Medulla oblongata (tissue), 1 donor: ENCODE measurements at regions not wholly inside any gene's neighbourhood (a gene's known extent, or its start where the extent isn't known, plus 50 kb on each side); places are given as distances from the start of the nearest gene placed in this dataset.
A peak's percentile ranks its signal among the peaks of the same experiment; 100 is the strongest.

ENCODE experiments used
- DNase-seq: peaks from one replicate; pipeline ENCODE4 v3.0.0-alpha.2; 2015; ENCODE audit errors: extremely low spot score

DNA sequence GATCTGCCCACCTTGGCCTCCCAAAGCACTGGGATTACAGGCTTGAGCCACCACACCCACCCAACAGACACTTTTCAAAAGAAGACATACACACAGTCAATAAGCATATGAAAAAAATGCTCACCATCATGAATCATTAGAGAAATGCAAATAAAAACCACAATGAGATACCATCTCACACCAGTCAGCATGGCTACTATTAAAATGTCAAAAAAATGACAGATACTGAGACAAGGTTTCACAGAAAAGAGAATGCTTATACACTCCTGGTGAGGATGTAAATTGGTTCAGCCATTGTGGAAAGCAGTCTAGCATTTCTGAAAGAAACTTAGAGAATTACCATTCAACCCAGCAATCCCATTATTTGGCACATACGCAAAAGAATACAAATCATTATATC, 1947.2 kb downstream of the SUCLG1 start:
- no peak for DNase-seq

DNA sequence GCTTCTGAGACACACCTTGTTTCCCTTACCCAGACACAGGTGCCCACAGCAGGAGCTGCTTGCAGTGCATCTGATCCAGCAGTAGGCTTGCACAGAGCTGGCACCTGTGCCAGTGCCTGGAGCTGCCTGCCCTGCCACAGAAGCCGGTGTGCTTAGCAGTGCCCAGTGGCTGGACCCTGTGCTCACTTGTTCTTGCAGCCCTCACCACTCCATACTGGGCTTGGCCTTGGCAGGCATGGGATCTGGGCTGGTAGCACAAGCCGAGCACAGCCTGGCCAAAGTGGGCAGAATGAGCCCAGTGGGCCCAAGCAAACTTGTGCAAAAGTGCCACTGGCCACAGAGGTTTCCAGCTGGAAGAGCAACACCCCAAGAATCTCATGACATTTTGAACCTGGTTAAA, 1950.4 kb downstream of the SUCLG1 start:
- no peak for DNase-seq

DNA sequence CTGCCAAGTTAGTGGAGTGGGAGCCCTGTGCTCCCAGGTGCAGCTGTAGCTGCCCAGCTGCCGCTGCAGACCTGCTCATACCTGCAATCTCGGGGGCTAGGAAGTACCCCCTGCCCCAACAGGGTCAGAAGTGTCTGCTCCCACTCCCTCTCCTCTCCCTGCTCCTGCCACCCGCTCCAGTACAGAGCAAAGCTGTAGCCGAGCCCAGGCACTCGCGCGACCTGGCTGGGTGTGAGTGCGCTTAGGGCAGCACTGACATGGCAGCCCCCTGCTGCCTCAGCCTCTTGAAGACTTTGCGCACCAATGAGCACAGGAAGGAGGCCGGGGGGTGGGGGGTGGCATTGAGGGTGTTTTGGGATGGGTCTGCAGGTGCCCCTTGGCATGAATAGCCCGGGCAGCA, 1951.4 kb downstream of the SUCLG1 start:
- DNase-seq = no peak

DNA sequence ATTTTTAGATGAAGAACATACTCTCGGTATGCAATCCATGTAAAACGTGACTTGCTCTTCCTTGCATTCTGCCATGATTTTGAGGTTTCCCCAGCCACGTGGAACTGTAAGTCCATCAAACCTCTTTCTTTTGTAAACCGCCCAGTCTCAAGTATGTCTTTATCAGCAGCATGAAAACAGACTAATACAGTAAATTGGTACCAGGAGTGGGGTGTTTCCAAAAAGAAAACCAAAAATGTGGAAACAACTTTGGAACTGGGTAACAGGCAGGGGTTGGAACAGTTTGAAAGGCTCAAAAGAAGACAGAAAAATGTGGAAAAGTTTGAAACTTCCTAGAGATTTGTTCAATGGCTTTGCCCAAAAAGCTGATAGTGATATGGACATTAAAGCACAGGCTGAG, 1957.9 kb downstream of the SUCLG1 start:
- no peak for DNase-seq

DNA sequence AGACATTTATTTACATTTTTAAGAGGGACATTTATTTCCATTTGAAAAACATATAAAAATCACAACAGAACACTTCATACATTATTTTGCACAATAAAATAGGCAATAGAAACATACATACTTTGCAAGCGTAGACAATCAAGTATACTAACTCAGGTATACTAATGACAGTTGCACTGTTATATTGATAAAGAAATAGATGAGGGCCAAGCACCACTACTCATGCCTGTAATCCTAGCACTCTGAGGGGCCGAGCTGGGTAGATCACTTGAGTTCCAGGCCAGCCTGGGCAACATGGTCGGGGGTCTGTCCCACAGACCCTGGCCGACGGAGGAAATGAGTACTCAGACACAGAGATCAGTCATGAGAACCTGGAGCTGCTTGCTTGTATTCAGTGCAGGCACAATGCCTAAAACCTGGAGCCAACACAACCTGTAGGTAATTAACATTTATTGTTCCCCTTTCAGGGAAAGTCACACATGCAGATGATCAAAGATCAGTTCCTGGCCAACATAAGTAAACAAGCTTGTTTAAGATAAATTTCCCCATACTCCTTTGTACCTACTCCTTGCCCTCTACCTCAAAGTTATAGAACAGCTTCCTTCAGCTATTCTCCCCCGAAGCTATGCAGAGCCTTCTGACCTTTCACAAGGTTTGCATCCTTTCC, 1960.2 kb downstream of the SUCLG1 start:
- no peak for DNase-seq

DNA sequence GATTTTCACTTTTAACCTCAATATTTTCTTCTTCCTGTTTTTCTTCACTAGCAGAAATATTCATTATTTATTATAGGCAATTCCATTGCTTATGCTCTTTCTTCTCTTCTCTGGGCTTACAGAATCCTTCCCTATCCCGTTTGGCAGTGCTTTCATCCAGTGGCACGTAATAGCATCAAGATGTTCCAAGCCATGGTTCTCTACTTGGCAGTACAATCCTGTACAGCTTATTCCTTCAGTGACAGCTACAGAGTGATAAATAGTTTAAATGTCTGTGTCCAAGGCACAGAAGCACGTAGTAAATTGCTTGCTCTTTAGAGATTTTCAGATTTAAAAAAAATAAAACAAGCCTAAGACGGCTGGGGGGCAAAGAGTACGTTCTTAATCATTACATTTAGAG, 1964.3 kb downstream of the SUCLG1 start:
- no peak for DNase-seq

DNA sequence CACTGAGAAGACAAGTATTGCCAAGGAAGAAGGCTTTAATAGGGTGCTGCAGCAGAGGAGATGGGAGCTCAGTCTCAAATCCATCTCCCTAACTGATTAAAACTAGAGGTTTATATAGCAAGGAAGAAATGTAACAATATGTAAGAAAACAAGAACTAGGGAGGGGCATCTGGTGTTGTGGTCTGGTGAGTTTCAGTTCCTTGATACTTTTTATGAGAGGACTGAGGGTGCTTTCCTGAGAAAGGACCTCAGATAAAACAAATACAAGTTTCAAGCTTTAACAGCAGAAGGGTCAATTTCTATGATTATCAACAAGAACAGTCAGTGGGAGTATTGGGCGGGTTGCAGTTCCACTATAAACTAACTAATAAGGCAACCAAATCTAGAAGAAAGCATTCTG, 1967.5 kb downstream of the SUCLG1 start:
- no peak for DNase-seq

GRCh38 chr2:82487354-82487753, 1971.7 kb downstream of the SUCLG1 start:
- DNase-seq = no peak

- no peak for DNase-seq
Observed at GRCh38 chr2:82485701-82486100, 1973.4 kb downstream of the SUCLG1 start.

- DNase-seq = no peak
Observed at GRCh38 chr2:82481207-82481606, 1977.9 kb downstream of the SUCLG1 start.

DNA sequence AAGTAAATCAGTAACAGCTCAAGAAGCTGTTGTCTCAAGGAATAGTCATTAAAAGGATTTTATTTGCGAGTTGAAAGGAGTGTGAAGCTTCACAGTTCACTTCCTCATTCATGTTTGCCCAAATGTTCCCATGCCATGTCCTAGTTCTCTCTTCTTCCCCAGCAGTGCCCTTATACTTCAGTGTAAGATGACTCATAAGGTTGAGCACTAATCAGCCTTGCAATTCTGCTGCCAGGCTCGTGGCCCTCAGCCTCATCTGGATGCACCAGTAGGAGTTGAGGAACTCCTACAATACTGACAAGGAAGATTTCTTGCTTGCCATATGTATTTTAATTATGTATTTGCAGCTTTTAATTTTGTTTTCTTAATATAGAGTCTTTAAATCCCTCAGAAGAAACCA, 1980.4 kb downstream of the SUCLG1 start:
- no peak for DNase-seq

- DNase-seq = no peak
Observed at GRCh38 chr2:82476094-82476493, 1983.0 kb downstream of the SUCLG1 start.

- no peak for DNase-seq
Observed at GRCh38 chr2:82428251-82428650, 2030.8 kb downstream of the SUCLG1 start.

DNA sequence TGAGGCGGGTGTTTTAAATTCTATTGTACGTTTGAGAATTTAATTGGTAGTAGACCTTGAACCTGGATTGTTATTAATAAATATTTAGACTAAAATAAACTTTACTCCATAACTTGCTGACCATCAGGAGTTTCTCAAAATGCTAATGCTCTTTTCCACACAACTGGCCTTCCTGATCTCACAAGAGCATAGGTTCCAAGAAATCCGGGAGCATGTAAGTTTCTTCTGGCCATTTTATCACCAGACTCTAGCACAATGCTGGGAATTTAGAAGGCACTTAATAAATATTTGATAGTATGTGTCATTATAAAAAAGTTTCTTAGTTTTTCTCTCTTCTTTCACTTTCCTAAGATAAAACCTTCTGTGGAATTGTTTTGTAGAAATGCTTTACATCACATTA, 2047.1 kb downstream of the SUCLG1 start:
- no peak for DNase-seq

- DNase-seq = no peak
Observed at GRCh38 chr2:82411071-82411470, 2048.0 kb downstream of the SUCLG1 start.

- DNase-seq = no peak
Observed at GRCh38 chr2:82395531-82395930, 2063.5 kb downstream of the SUCLG1 start.

- peak; percentile 8 for DNase-seq
Observed at GRCh38 chr2:82391386-82391785, 2067.7 kb downstream of the SUCLG1 start.

DNA sequence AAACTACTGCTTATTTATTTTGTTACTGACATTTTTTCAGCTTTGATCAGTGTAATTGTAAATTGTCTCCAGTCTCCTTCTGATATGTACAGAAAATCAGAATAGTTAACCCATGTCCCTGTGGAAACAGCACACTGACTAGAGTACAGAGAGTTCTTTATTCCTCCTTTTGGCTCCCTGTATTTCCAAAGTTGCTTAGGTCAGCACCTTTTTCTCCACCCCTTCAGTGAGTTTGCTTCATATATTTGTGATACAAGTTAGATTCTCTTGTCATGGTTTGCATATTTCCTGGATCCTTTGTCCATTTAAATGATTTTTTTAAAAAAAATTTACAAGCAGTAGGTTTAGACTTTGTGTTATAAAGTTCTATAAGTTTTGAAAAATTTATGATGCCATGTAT, 2051.1 kb upstream of the LRRTM1 start:
- no peak for DNase-seq

DNA sequence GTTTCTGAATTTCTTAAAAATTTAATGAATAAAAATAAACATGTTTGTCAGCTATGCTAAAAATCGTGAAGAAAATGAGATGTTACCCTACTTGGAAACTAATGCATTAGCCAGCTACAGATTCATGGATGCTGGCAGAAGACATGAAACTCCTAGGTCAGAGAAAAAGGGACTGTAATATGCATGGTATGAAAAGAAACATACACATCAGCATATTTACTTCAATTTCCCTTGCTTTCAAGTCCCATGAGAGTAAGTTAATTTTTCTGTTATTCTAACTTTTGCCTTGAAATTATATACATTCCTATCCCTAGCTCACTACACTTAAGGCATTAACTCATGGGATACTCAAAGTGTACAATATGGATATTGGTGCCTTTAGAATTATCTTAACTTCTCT, 2041.4 kb upstream of the LRRTM1 start:
- no peak for DNase-seq

DNA sequence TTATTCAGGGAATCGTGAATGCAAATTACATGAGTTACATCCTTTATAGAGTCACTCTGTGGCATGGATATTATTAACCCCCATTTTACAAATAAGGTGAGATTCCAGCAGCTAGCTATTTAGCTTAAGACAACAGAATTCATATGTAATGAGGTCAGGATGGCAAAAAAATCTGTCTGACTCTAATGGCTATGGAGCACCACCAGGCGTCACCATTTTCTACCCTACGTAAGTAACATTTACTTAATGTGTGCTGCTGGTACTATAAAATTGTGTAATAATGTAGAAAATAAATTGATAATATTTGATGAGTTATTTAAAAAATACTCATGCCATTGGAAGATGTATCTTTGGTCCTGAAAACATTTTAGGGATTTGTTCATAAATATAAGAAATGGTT, 2040.1 kb upstream of the LRRTM1 start:
- DNase-seq = no peak

DNA sequence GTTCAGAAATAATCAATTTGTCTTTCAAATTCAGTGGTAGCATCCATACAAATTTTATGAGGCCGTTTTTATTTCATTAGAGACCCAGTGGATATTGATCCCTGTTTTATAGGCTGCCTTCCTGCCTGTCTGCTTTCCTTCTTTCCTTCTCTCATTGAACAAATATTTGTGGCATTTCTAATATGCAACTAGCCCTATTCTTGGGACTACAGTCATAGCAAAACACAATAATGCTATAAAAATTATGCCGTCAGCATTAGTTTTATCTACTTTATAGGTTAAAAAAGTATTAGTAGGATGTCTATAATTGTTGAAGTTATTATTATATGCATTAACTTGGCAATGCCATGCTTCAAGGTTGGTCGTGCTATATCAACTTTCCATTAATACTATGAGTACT, 2037.8 kb upstream of the LRRTM1 start:
- no peak for DNase-seq

- no peak for DNase-seq
Observed at GRCh38 chr2:82340578-82341053, 2036.1 kb upstream of the LRRTM1 start.

GRCh38 chr2:82339805-82340204, 2035.3 kb upstream of the LRRTM1 start:
- DNase-seq = no peak

DNA sequence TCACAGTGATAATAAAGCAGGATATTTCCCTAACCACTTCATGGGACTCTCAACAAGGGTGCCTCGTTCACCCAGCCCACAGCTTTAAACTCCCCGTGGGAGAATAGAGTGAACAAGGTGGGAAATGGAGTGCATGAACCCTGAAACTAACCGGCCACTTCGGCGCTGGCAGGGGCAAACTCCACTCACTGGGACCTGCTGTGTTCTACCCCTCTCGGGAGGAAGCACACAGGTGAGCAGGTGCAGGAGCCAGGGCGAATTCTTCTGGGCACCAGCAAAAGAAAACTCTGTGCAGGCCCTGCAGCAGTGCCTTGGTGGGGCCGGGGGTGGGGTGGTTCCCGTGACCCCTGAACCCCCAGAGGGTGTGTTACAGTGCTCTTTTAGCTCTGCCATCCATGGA, 2029.1 kb upstream of the LRRTM1 start:
- DNase-seq = no peak
